Stimulated activated CD4-positive, alpha-beta T cell treated with anti-CD3 and anti-CD28 coated beads, Interleukin-4, amount 100 ng/mL, for 4 hours (primary cell): ENCODE measurements at regions not wholly inside any gene's neighbourhood (a gene's known extent, or its start where the extent isn't known, plus 50 kb on each side); places are given as distances from the start of the nearest gene placed in this dataset.

ENCODE experiments used
- DNase-seq, 2 experiments: peaks; one replicate each; pipeline ENCODE4 v3.0.0-alpha.2; 2020

GRCh38 chr1:58367217-58367616, 179.3 kb downstream of the OMA1 start:
- no peak for DNase-seq

GRCh38 chr1:58365328-58365727, 181.2 kb downstream of the OMA1 start:
- DNase-seq = no peak

GRCh38 chr1:58363585-58363984, 182.9 kb downstream of the OMA1 start:
- DNase-seq = no peak

GRCh38 chr1:58361134-58361533, 185.4 kb downstream of the OMA1 start:
- no peak for DNase-seq

GRCh38 chr1:58358346-58358745, 188.2 kb downstream of the OMA1 start:
- no peak for DNase-seq

GRCh38 chr1:58356402-58356801, 190.1 kb downstream of the OMA1 start:
- DNase-seq = no peak

GRCh38 chr1:58353168-58353567, 193.4 kb downstream of the OMA1 start:
- no peak for DNase-seq

GRCh38 chr1:58352476-58353092, 193.9 kb downstream of the OMA1 start:
- no peak for DNase-seq

GRCh38 chr1:58346036-58346355, 200.5 kb downstream of the OMA1 start:
- DNase-seq = no peak

GRCh38 chr1:58345215-58346035, 201.1 kb downstream of the OMA1 start:
- DNase-seq = no peak

GRCh38 chr1:58340185-58340584, 206.3 kb downstream of the OMA1 start:
- DNase-seq = no peak

GRCh38 chr1:58338081-58338480, 208.4 kb downstream of the OMA1 start:
- no peak for DNase-seq

GRCh38 chr1:58333511-58333910, 213.0 kb downstream of the OMA1 start:
- DNase-seq = no peak

- DNase-seq = no peak
Observed at GRCh38 chr1:58331156-58331555, 215.4 kb downstream of the OMA1 start.

- no peak for DNase-seq
Observed at GRCh38 chr1:58325866-58326265, 220.7 kb downstream of the OMA1 start.

- no peak for DNase-seq
Observed at GRCh38 chr1:58324558-58324957, 222.0 kb downstream of the OMA1 start.

GRCh38 chr1:58318157-58319005, 228.1 kb downstream of the OMA1 start:
- no peak for DNase-seq

- DNase-seq = no peak
Observed at GRCh38 chr1:58317694-58318093, 228.8 kb downstream of the OMA1 start.

- DNase-seq = no peak
Observed at GRCh38 chr1:58317086-58317485, 229.4 kb downstream of the OMA1 start.

- DNase-seq = no peak
Observed at GRCh38 chr1:58316141-58316540, 230.4 kb downstream of the OMA1 start.

GRCh38 chr1:58312971-58313563, 233.5 kb downstream of the OMA1 start:
- no peak for DNase-seq

GRCh38 chr1:58312461-58312860, 234.1 kb downstream of the OMA1 start:
- DNase-seq = no peak

- DNase-seq = no peak
Observed at GRCh38 chr1:58310881-58311280, 235.6 kb downstream of the OMA1 start.
